H1 (cell line): ENCODE measurements at regions not wholly inside any gene's neighbourhood (a gene's known extent, or its start where the extent isn't known, plus 50 kb on each side); places are given as distances from the start of the nearest gene placed in this dataset.

Source experiments
- CTCF ChIA-PET: fragments of 300-600 bp; sonication (Branson Sonifier 250); formaldehyde crosslinking; loops from one replicate; lab custom pipeline; 2021; ENCODE audit not compliant: partially characterized antibody; lab: Charles Lee
- POLR2A ChIA-PET: fragments of 300-600 bp; sonication (Branson Sonifier 250); formaldehyde crosslinking; loops from one replicate; lab custom pipeline; 2021; ENCODE audit warnings: inconsistent platforms; ENCODE audit not compliant: partially characterized antibody; lab: Charles Lee
- DNase-seq, 2 experiments: peaks; one replicate each; pipeline versions ENCODE4 v3.0.0 to v3.0.0-alpha.2; 2010 to 2022; ENCODE audit warnings: low spot score in 2 of 2, low read depth in 1 of 2, mixed read lengths in 1 of 2
- FAIRE-seq: peaks from 2 replicates; lab custom pipeline; 2011; peaks lifted over from hg19 to GRCh38; lab: Jason Lieb, UNC
- H2AFZ ChIP-seq: 2 replicates; pipeline ENCODE4 v1.8.1; 2012; ENCODE audit warnings: low read length, inconsistent platforms
- H2AK5ac ChIP-seq: 2 replicates; pipeline ENCODE4 v1.6.1; 2013; ENCODE audit warnings: low read depth, low read length
- H2BK120ac ChIP-seq: replicated peaks from 2 replicates; pipeline ENCODE3; 2013; ENCODE audit warnings: low read depth, low read length, inconsistent platforms
- H2BK12ac ChIP-seq: 2 replicates; pipeline ENCODE4 v1.6.1; 2013; ENCODE audit warnings: low read depth, low read length
- H2BK15ac ChIP-seq: 2 replicates; pipeline ENCODE4 v1.6.1; 2013; ENCODE audit warnings: low read length
- H2BK20ac ChIP-seq: 2 replicates; pipeline ENCODE4 v1.6.1; 2013; ENCODE audit warnings: low read length
- H2BK5ac ChIP-seq: 2 replicates; pipeline ENCODE4 v1.6.1; 2013; ENCODE audit warnings: low read depth, low read length
- H3K14ac ChIP-seq: 2 replicates; pipeline ENCODE4 v1.6.1; 2013; ENCODE audit warnings: inconsistent platforms; ENCODE audit not compliant: insufficient read length
- H3K18ac ChIP-seq: 2 replicates; pipeline ENCODE4 v1.6.1; 2013; ENCODE audit warnings: low read length; ENCODE audit errors: extremely low read depth
- H3K23ac ChIP-seq: 2 replicates; pipeline ENCODE4 v1.6.1; 2013; ENCODE audit warnings: inconsistent platforms; ENCODE audit not compliant: insufficient read length
- H3K23me2 ChIP-seq: 2 replicates; pipeline ENCODE4 v1.6.1; 2013; ENCODE audit warnings: low read depth, low read length
- H3K27ac ChIP-seq: 2 replicates; pipeline ENCODE4 v1.6.1; 2011; ENCODE audit warnings: low read depth, low read length, inconsistent platforms
- H3K27me3 ChIP-seq, 4 experiments: replicated peaks in 1 of 4; 1 replicate in 1 of 4; 2 replicates in 3 of 4; pipeline versions ENCODE4 v1.6.1 to v1.8.1; 2011 to 2013; ENCODE audit warnings: low read length in 3 of 4, mild to moderate bottlenecking in 3 of 4, inconsistent platforms in 2 of 4, mixed read lengths in 2 of 4, moderate library complexity in 1 of 4; ENCODE audit not compliant: control insufficient read depth in 3 of 4, insufficient read depth in 3 of 4; ENCODE audit errors: extremely low read depth in 1 of 4
- H3K36me3 ChIP-seq, 4 experiments: 2 replicates each; pipeline versions ENCODE4 v1.6.1 to v1.8.1; 2011 to 2013; ENCODE audit warnings: mild to moderate bottlenecking in 4 of 4, low read length in 3 of 4, moderate library complexity in 2 of 4, control low read depth in 1 of 4, inconsistent platforms in 1 of 4; ENCODE audit not compliant: insufficient read depth in 4 of 4, control insufficient read depth in 2 of 4
- H3K4ac ChIP-seq: replicated peaks from 2 replicates; pipeline ENCODE3; 2013; ENCODE audit warnings: low read length, low read depth, mixed read lengths, inconsistent platforms; ENCODE audit not compliant: insufficient read length
- H3K4me1 ChIP-seq, 4 experiments: replicated peaks in 1 of 4; 1 replicate in 1 of 4; 2 replicates in 3 of 4; pipeline versions ENCODE4 v1.6.1 to v1.8.1; 2011 to 2013; ENCODE audit warnings: low read length in 3 of 4, inconsistent platforms in 2 of 4, mixed read lengths in 1 of 4; ENCODE audit not compliant: insufficient read depth in 4 of 4, control insufficient read depth in 3 of 4
- H3K4me2 ChIP-seq, 2 experiments: 2 replicates each; pipeline versions ENCODE4 v1.6.1 to v1.8.1; 2011 to 2013; ENCODE audit warnings: low read depth in 2 of 2, low read length in 2 of 2, control low read depth in 1 of 2, inconsistent platforms in 1 of 2, mild to moderate bottlenecking in 1 of 2; ENCODE audit not compliant: insufficient read depth in 1 of 2
- H3K4me3 ChIP-seq, 4 experiments: fragments of 200-600, 300-600 bp in 1 of 4; sonication (generic), shearing (Covaris generic), sonication (Bioruptor Twin) in 1 of 4; 2 replicates each; pipeline versions ENCODE4 v1.5.1 to v1.8.1; 2011 to 2016; ENCODE audit warnings: low read length in 4 of 4, low read depth in 3 of 4, control low read depth in 2 of 4, inconsistent platforms in 2 of 4, mild to moderate bottlenecking in 2 of 4, mixed read lengths in 1 of 4, moderate library complexity in 1 of 4; ENCODE audit not compliant: insufficient read depth in 2 of 4; ENCODE audit errors: extremely low read depth in 1 of 4
- H3K56ac ChIP-seq: replicated peaks from 2 replicates; pipeline ENCODE3; 2013; ENCODE audit warnings: low read depth, mild to moderate bottlenecking, mixed read lengths, low read length, inconsistent platforms; ENCODE audit not compliant: insufficient read length
- H3K79me1 ChIP-seq: 2 replicates; pipeline ENCODE4 v1.6.1; 2013; ENCODE audit warnings: low read depth, low read length, control low read depth
- H3K79me2 ChIP-seq, 2 experiments: 2 replicates each; pipeline versions ENCODE4 v1.6.1 to v1.8.1; 2012 to 2013; ENCODE audit warnings: low read length in 2 of 2, mild to moderate bottlenecking in 2 of 2, inconsistent platforms in 1 of 2; ENCODE audit not compliant: insufficient read depth in 2 of 2, control insufficient read depth in 1 of 2
- H3K9ac ChIP-seq, 4 experiments: replicated peaks in 1 of 4; 1 replicate in 1 of 4; 2 replicates in 3 of 4; pipeline versions ENCODE4 v1.6.1 to v1.8.1; 2011 to 2013; ENCODE audit warnings: low read depth in 3 of 4, low read length in 3 of 4, control low read depth in 2 of 4, mild to moderate bottlenecking in 2 of 4, moderate library complexity in 2 of 4, inconsistent platforms in 1 of 4; ENCODE audit errors: extremely low read depth in 1 of 4
- H3K9me3 ChIP-seq, 2 experiments: 2 replicates each; pipeline versions ENCODE4 v1.6.1 to v1.8.1; 2012 to 2013; ENCODE audit warnings: mild to moderate bottlenecking in 2 of 2, moderate library complexity in 2 of 2, control low read depth in 1 of 2, inconsistent platforms in 1 of 2, low read depth in 1 of 2, low read length in 1 of 2, mixed read lengths in 1 of 2; ENCODE audit not compliant: insufficient read depth in 2 of 2
- H4K20me1 ChIP-seq, 2 experiments: replicated peaks in 1 of 2; 2 replicates each; pipeline versions ENCODE3 to v1.8.1; 2011 to 2013; ENCODE audit warnings: inconsistent platforms in 2 of 2, low read length in 2 of 2, mild to moderate bottlenecking in 1 of 2; ENCODE audit not compliant: insufficient read depth in 2 of 2, control insufficient read depth in 1 of 2
- H4K5ac ChIP-seq: 2 replicates; pipeline ENCODE4 v1.6.1; 2013; ENCODE audit warnings: low read length, low read depth, mixed read lengths, inconsistent platforms; ENCODE audit not compliant: insufficient read length
- H4K8ac ChIP-seq: 2 replicates; pipeline ENCODE4 v1.8.0; 2013; ENCODE audit warnings: mild to moderate bottlenecking, moderate library complexity, low read length, inconsistent platforms; ENCODE audit not compliant: insufficient read depth; ENCODE audit errors: extremely low read depth
- H4K91ac ChIP-seq: replicated peaks from 2 replicates; pipeline ENCODE3; 2013; ENCODE audit warnings: low read length, mixed read lengths, inconsistent platforms; ENCODE audit not compliant: insufficient read length
- CHD1 ChIP-seq: IDR thresholded peaks from 2 replicates; pipeline ENCODE4 v1.6.1; 2012; ENCODE audit warnings: low read depth, low read length, improper control_type of control experiment
- EGR1 ChIP-seq: IDR thresholded peaks from 2 replicates; pipeline ENCODE4 v1.6.1; 2011; ENCODE audit warnings: low read depth, low read length, borderline replicate concordance
- GABPA ChIP-seq: IDR thresholded peaks from 2 replicates; pipeline ENCODE4 v1.6.1; 2011; ENCODE audit warnings: mild to moderate bottlenecking, low read length, moderate library complexity, borderline replicate concordance; ENCODE audit not compliant: insufficient read depth
- GTF2F1 ChIP-seq: IDR thresholded peaks from 2 replicates; pipeline ENCODE4 v1.6.1; 2012; ENCODE audit warnings: low read depth, low read length, improper control_type of control experiment, borderline replicate concordance
- KDM1A ChIP-seq: fragments of 200-600, 300-600 bp; sonication (generic); IDR thresholded peaks from 2 replicates; pipeline ENCODE4 v1.7.1; 2016; ENCODE audit warnings: mild to moderate bottlenecking, low read length, borderline replicate concordance
- WGBS, 2 experiments: shearing (Covaris generic) in 1 of 2; methylation state at CpG; one replicate each; pipeline versions ENCODE4 v1.1.6 to v1.1.7; 2013 to 2015; ENCODE audit warnings: low lambda C conversion rate in 2 of 2, mixed read lengths in 2 of 2, inconsistent platforms in 1 of 2, low coverage in 1 of 2, missing lambda C conversion rate in 1 of 2; ENCODE audit not compliant: insufficient replicate concordance in 2 of 2, insufficient coverage in 1 of 2, insufficient read length in 1 of 2; ENCODE audit errors: extremely low coverage in 1 of 2, missing lambda C conversion rate in 1 of 2; 5-methylcytosine and 5-hydroxymethylcytosine counted together

DNA sequence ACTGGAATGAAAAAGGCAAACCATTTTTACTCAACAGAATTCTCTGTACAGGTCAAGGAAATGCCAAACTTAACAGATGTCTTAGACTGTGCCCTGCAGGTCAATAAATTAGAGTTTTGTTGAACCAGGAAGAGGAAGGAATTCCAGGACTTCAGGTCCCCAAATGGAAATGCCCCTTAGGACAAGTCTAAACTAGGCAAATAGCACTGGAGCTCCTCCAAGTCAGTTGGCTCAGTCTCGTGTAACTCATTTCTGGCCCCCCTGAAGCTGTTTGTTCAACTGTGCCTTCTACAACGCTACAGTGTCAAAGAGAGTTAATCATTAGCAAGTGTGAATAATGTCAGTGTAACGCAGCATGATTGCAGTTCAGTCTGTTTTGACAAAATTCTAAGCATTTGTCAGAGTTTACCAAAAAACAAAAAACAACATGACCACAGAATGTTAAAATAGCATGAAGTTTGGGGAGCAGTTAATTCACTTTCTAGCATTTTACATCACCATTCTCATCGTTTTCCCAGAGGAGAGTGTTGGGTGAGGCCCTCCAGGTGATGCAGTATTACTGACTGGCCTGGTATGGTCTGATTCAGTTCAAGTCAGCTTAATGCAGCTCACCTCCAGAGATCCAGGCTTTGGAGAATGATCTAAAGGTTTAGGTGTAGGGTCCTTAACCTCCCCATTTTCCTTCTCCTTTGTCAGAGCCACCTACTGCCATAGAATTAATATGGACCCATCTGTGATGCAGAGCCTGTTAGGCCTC lies 108.1 kb downstream of the AQP4 start:
- H2AFZ ChIP-seq: no peak overlapping the region
- no peak overlapping the region for H2BK20ac ChIP-seq
- no peaks in the 10 kb centered on the region for H3K36me3 ChIP-seq
- H3K79me2 ChIP-seq: no peaks in the 10 kb centered on the region
- no peaks in the 10 kb centered on the region for H3K9me3 ChIP-seq
- H2BK120ac ChIP-seq: no peak overlapping the region
- H4K5ac ChIP-seq: no peak overlapping the region
- H3K4me3 ChIP-seq: no peak overlapping the region
- no peaks in the 10 kb centered on the region for H3K27me3 ChIP-seq
- H3K4me2 ChIP-seq: no peak overlapping the region
- no peak overlapping the region for H2BK12ac ChIP-seq
- CTCF ChIA-PET: interaction anchor here (1.1 kb wide), 1 partner anchor 15 kb away, joined by 4 read pairs; no protein-coding TSS in a partner anchor
- no peak overlapping the region for H2AK5ac ChIP-seq
- FAIRE-seq (no peak), DNase-seq (no peak)
- no peak overlapping the region for H2BK5ac ChIP-seq
- no peak overlapping the region for H3K4ac ChIP-seq
- no peak overlapping the region for H3K9ac ChIP-seq
- no peak overlapping the region for H4K8ac ChIP-seq
- H3K4me1 ChIP-seq: no peaks in the 10 kb centered on the region
- H3K56ac ChIP-seq: no peak overlapping the region
- H4K20me1 ChIP-seq: no peaks in the 10 kb centered on the region
- WGBS, 2 experiments: 89% methylated on average over 4 of the region's 4 CpGs; no CpG with 5 or more reads in 1 of the 2 experiments
- H3K23ac ChIP-seq: no peak overlapping the region
- H3K23me2 ChIP-seq: peaks cover 2% of the 10 kb centered on the region; the same call in 1 of the 2 replicates
- no peak overlapping the region for H4K91ac ChIP-seq
- H3K79me1 ChIP-seq: no peaks in the 10 kb centered on the region
- POLR2A ChIA-PET: no interaction called here
- no peak for TF ChIP-seq CHD1
- TF ChIP-seq KDM1A: no peak
- no peak for TF ChIP-seq GABPA
- no peak for TF ChIP-seq GTF2F1
- TF ChIP-seq EGR1: no peak
- H3K18ac ChIP-seq: no peak overlapping the region
- H2BK15ac ChIP-seq: no peak overlapping the region
- no peak overlapping the region for H3K14ac ChIP-seq
- no peak overlapping the region for H3K27ac ChIP-seq
